ENCODE measurements at regions not wholly inside any gene's neighbourhood (a gene's known extent, or its start where the extent isn't known, plus 50 kb on each side); places are given as distances from the start of the nearest gene placed in this dataset.

- no peak overlapping the region for H3K4me3 Mint-ChIP-seq
- no peaks in the 10 kb centered on the region for H3K79me2 ChIP-seq (ENCODE audit: control insufficient read depth, insufficient read depth, low read length)
- H3K27ac ChIP-seq (ENCODE audit: low read length in 2 of 2) = no peak overlapping the region
- ATAC-seq (ENCODE audit: low read depth) = no peak
- H3K9ac ChIP-seq (ENCODE audit: low read length) = no peak overlapping the region
- no peak overlapping the region for H3K4me2 ChIP-seq (replicated peaks; ENCODE audit: low read depth, low read length, poor library complexity, severe bottlenecking)
- no peak overlapping the region for H3K4me3 ChIP-seq (ENCODE audit: control extremely low read depth in 1 of 5, extremely low read depth in 1 of 5, insufficient read depth in 1 of 5, low read depth in 2 of 5, low read length in 4 of 5)
- H3K9me3 Mint-ChIP-seq (ENCODE audit: insufficient read depth) = no peaks in the 10 kb centered on the region
- DNase-seq = no peak
- no peaks in the 10 kb centered on the region for H3K4me1 ChIP-seq (ENCODE audit: control insufficient read depth in 2 of 2, insufficient read depth in 2 of 2, low read length in 2 of 2)
- H4K20me1 ChIP-seq (ENCODE audit: control insufficient read depth, insufficient read depth, low read length, poor library complexity, severe bottlenecking) = no peaks in the 10 kb centered on the region
- POLR2A ChIA-PET = no interaction called here
- intact Hi-C loops (cut with micrococcal nuclease) = no loop called here
- 80% methylated on average over 1 of the region's 2 CpGs for WGBS (ENCODE audit: insufficient coverage)
- CTCF ChIA-PET = no interaction called here
- TF ChIP-seq CTCF (IDR thresholded peaks at IDR 0.05) (no peak), EZH2 (IDR thresholded peaks at IDR 0.05; ENCODE audit: borderline replicate concordance, insufficient read depth, low read depth, low read length, poor library complexity, severe bottlenecking) (no peak)
- no peaks in the 10 kb centered on the region for H3K36me3 ChIP-seq (replicated peaks in 1 of 2; ENCODE audit: control extremely low read depth in 1 of 2, control insufficient read depth in 1 of 2, extremely low read depth in 1 of 2, insufficient read depth in 2 of 2, low read length in 1 of 2)
- no peaks in the 10 kb centered on the region for H3K9me3 ChIP-seq (ENCODE audit: control extremely low read depth in 1 of 3, control insufficient read depth in 2 of 3, insufficient read depth in 1 of 3, low read length in 2 of 3)
- no peaks in the 10 kb centered on the region for H3K27me3 Mint-ChIP-seq
- H3K27me3 ChIP-seq (replicated peaks in 1 of 4; ENCODE audit: control extremely low read depth in 1 of 4, control insufficient read depth in 3 of 4, insufficient read depth in 4 of 4, low read length in 3 of 4) = no peaks in the 10 kb centered on the region
- H3K27ac Mint-ChIP-seq = no peak overlapping the region
- H3K4me1 Mint-ChIP-seq = no peaks in the 10 kb centered on the region
- no peak overlapping the region for H2AFZ ChIP-seq (ENCODE audit: insufficient read depth, low read depth, low read length, poor library complexity, severe bottlenecking)
Observed at GRCh38 chr12:77372026-77372425, 306.7 kb upstream of the E2F7 start.

- no peaks in the 10 kb centered on the region for H3K36me3 ChIP-seq (replicated peaks in 1 of 2; ENCODE audit: control extremely low read depth in 1 of 2, control insufficient read depth in 1 of 2, extremely low read depth in 1 of 2, insufficient read depth in 2 of 2, low read length in 1 of 2)
- intact Hi-C loops (cut with micrococcal nuclease) = no loop called here
- no peak overlapping the region for H3K4me3 ChIP-seq (ENCODE audit: control extremely low read depth in 1 of 5, extremely low read depth in 1 of 5, insufficient read depth in 1 of 5, low read depth in 2 of 5, low read length in 4 of 5)
- no peak overlapping the region for H3K27ac Mint-ChIP-seq
- TF ChIP-seq CTCF (IDR thresholded peaks at IDR 0.05) (no peak), EZH2 (IDR thresholded peaks at IDR 0.05; ENCODE audit: borderline replicate concordance, insufficient read depth, low read depth, low read length, poor library complexity, severe bottlenecking) (no peak)
- H3K27me3 ChIP-seq (replicated peaks in 1 of 4; ENCODE audit: control extremely low read depth in 1 of 4, control insufficient read depth in 3 of 4, insufficient read depth in 4 of 4, low read length in 3 of 4) = no peaks in the 10 kb centered on the region
- H3K4me1 ChIP-seq (ENCODE audit: control insufficient read depth in 2 of 2, insufficient read depth in 2 of 2, low read length in 2 of 2) = no peaks in the 10 kb centered on the region
- no peaks in the 10 kb centered on the region for H4K20me1 ChIP-seq (ENCODE audit: control insufficient read depth, insufficient read depth, low read length, poor library complexity, severe bottlenecking)
- no peaks in the 10 kb centered on the region for H3K9me3 ChIP-seq (ENCODE audit: control extremely low read depth in 1 of 3, control insufficient read depth in 2 of 3, insufficient read depth in 1 of 3, low read length in 2 of 3)
- no peak overlapping the region for H3K9ac ChIP-seq (ENCODE audit: low read length)
- CTCF ChIA-PET = no interaction called here
- no peak overlapping the region for H3K27ac ChIP-seq (ENCODE audit: low read length in 2 of 2)
- H3K4me2 ChIP-seq (replicated peaks; ENCODE audit: low read depth, low read length, poor library complexity, severe bottlenecking) = no peak overlapping the region
- DNase-seq (no peak), ATAC-seq (ENCODE audit: low read depth) (no peak)
- no CpG with 5 or more reads among the region's 2 CpGs for WGBS (ENCODE audit: insufficient coverage)
- POLR2A ChIA-PET = no interaction called here
- H2AFZ ChIP-seq (ENCODE audit: insufficient read depth, low read depth, low read length, poor library complexity, severe bottlenecking) = no peak overlapping the region
- H3K9me3 Mint-ChIP-seq (ENCODE audit: insufficient read depth) = no peaks in the 10 kb centered on the region
- no peaks in the 10 kb centered on the region for H3K4me1 Mint-ChIP-seq
- H3K79me2 ChIP-seq (ENCODE audit: control insufficient read depth, insufficient read depth, low read length) = no peaks in the 10 kb centered on the region
- H3K4me3 Mint-ChIP-seq = no peak overlapping the region
- H3K27me3 Mint-ChIP-seq = no peaks in the 10 kb centered on the region
Observed at GRCh38 chr12:77368379-77368778, 303.0 kb upstream of the E2F7 start.
